ENCODE measurements at regions not wholly inside any gene's neighbourhood (a gene's known extent, or its start where the extent isn't known, plus 50 kb on each side); places are given as distances from the start of the nearest gene placed in this dataset.

GRCh38 chr12:80001562-80001961 is 66.7 kb upstream of the PPP1R12A start:
- BruUV-seq (replicated peaks): no TSS peak
- Histone ChIP-seq H3K4me1 (peaks cover 21% of the 10 kb centered on the region), H3K36me3 (ENCODE audit: control insufficient read depth, insufficient read depth, low read length) (no peaks in the 10 kb centered on the region), H3K27me3 (replicated peaks; ENCODE audit: control insufficient read depth, insufficient read depth, low read length) (no peaks in the 10 kb centered on the region), H3K4me3 (ENCODE audit: low read depth, low read length) (no peak overlapping the region), H3K9me3 (0 out of 2 replicates have a peak, but pooled peaks cover 3% of the 10 kb centered on the region)
- intact Hi-C loops (cut with micrococcal nuclease; ENCODE audit: unreplicated experiment): no loop called here
- Mint-ChIP-seq H3K27ac (ENCODE audit: unreplicated experiment) (peak overlapping the region; percentile 26), H3K36me3 (ENCODE audit: insufficient read depth, unreplicated experiment) (no peaks in the 10 kb centered on the region), H3K27me3 (ENCODE audit: insufficient read depth, unreplicated experiment) (no peaks in the 10 kb centered on the region), H3K4me3 (ENCODE audit: unreplicated experiment) (no peak overlapping the region), H3K9me3 (ENCODE audit: unreplicated experiment) (no peaks in the 10 kb centered on the region), H3K4me1 (ENCODE audit: low read depth, unreplicated experiment) (peaks cover 7% of the 10 kb centered on the region)
- no peak for TF ChIP-seq CTCF (IDR thresholded peaks at IDR 0.05; ENCODE audit: insufficient read depth in 1 of 2, low read depth in 1 of 2, low read length in 1 of 2, severe bottlenecking in 1 of 2, unreplicated experiment in 1 of 2)
- CTCF ChIA-PET: no interaction called here
- DNase-seq: no peak
- POLR2A ChIA-PET: no interaction called here

DNA sequence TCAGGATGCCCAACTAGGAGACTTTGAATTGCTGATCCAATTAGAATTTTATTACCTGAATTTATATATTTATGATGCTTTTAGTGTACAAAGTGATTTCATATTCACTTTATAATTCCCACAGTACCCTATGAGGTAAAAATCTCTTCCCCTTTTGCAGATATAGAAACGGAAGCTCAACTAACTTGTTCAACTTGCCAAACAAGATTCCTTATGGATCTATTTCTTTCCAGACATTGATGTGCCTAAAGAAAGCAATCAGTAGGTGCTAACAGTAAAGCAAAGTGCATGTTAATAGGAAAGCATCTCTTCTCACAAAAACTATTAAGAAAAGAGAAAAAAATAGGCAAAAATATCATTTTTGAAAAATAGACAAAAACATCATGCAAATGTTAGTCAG is 65.9 kb upstream of the PPP1R12A start:
- Histone ChIP-seq H3K9me3 (0 out of 2 replicates have a peak, but pooled peaks cover 3% of the 10 kb centered on the region), H3K27me3 (replicated peaks; ENCODE audit: control insufficient read depth, insufficient read depth, low read length) (no peaks in the 10 kb centered on the region), H3K4me3 (ENCODE audit: low read depth, low read length) (no peak overlapping the region), H3K36me3 (ENCODE audit: control insufficient read depth, insufficient read depth, low read length) (no peaks in the 10 kb centered on the region), H3K4me1 (peaks cover 21% of the 10 kb centered on the region)
- peaks cover 7% of the 10 kb centered on the region for H3K4me1 Mint-ChIP-seq (ENCODE audit: low read depth, unreplicated experiment)
- no peak for TF ChIP-seq CTCF (IDR thresholded peaks at IDR 0.05; ENCODE audit: insufficient read depth in 1 of 2, low read depth in 1 of 2, low read length in 1 of 2, severe bottlenecking in 1 of 2, unreplicated experiment in 1 of 2)
- POLR2A ChIA-PET: no interaction called here
- intact Hi-C loops (cut with micrococcal nuclease; ENCODE audit: unreplicated experiment): no loop called here
- no peaks in the 10 kb centered on the region for H3K9me3 Mint-ChIP-seq (ENCODE audit: unreplicated experiment)
- no peaks in the 10 kb centered on the region for H3K27me3 Mint-ChIP-seq (ENCODE audit: insufficient read depth, unreplicated experiment)
- CTCF ChIA-PET: no interaction called here
- H3K36me3 Mint-ChIP-seq (ENCODE audit: insufficient read depth, unreplicated experiment): no peaks in the 10 kb centered on the region
- H3K4me3 Mint-ChIP-seq (ENCODE audit: unreplicated experiment): no peak overlapping the region
- DNase-seq: no peak
- no TSS peak for BruUV-seq (replicated peaks)
- no peak overlapping the region for H3K27ac Mint-ChIP-seq (ENCODE audit: unreplicated experiment)

DNA sequence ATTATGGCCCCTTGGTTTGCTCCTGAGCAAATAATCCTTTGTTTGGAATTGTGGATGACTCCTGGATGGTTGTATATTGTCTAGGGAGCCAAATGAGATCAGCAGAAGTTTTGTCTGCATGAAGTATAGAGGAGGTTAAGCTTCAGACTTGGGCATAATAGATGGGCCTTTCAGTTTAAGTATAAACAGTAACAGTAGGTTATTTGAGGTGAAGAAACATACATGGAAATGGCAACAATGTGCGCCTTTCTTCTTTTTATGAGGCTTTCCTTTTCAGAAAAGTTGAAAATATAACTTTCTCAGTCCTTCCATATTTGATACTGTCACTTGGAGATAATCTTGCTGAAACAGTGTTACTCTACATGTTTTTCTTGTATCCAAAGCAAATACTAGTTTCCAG is 63.7 kb upstream of the PPP1R12A start:
- CTCF ChIA-PET: no interaction called here

More for the DNA sequence above, 63.7 kb upstream of the PPP1R12A start:
- 0 out of 2 replicates have a peak, but pooled peaks cover 3% of the 10 kb centered on the region for H3K9me3 ChIP-seq
- no peak overlapping the region for H3K27ac Mint-ChIP-seq (ENCODE audit: unreplicated experiment)
- no peaks in the 10 kb centered on the region for H3K36me3 ChIP-seq (ENCODE audit: control insufficient read depth, insufficient read depth, low read length)
- H3K4me3 ChIP-seq (ENCODE audit: low read depth, low read length): no peak overlapping the region
- no peaks in the 10 kb centered on the region for H3K27me3 Mint-ChIP-seq (ENCODE audit: insufficient read depth, unreplicated experiment)
- intact Hi-C loops (cut with micrococcal nuclease; ENCODE audit: unreplicated experiment): loop anchor here (10.0 kb wide), 1 partner anchor 594 kb away; no protein-coding TSS in a partner anchor
- BruUV-seq (replicated peaks): no TSS peak
- POLR2A ChIA-PET: no interaction called here
- H3K27me3 ChIP-seq (replicated peaks; ENCODE audit: control insufficient read depth, insufficient read depth, low read length): no peaks in the 10 kb centered on the region
- no peak for TF ChIP-seq CTCF (IDR thresholded peaks at IDR 0.05; ENCODE audit: insufficient read depth in 1 of 2, low read depth in 1 of 2, low read length in 1 of 2, severe bottlenecking in 1 of 2, unreplicated experiment in 1 of 2)
- no peaks in the 10 kb centered on the region for H3K9me3 Mint-ChIP-seq (ENCODE audit: unreplicated experiment)
- DNase-seq: no peak
- H3K4me3 Mint-ChIP-seq (ENCODE audit: unreplicated experiment): no peak overlapping the region
- H3K36me3 Mint-ChIP-seq (ENCODE audit: insufficient read depth, unreplicated experiment): no peaks in the 10 kb centered on the region
- H3K4me1 Mint-ChIP-seq (ENCODE audit: low read depth, unreplicated experiment): peaks cover 7% of the 10 kb centered on the region
- peaks cover 17% of the 10 kb centered on the region for H3K4me1 ChIP-seq
